Erythroblast (primary cell): ENCODE measurements at regions not wholly inside any gene's neighbourhood (a gene's known extent, or its start where the extent isn't known, plus 50 kb on each side); places are given as distances from the start of the nearest gene placed in this dataset.

Source experiments
- GATA1 ChIP-seq: IDR thresholded peaks from 2 replicates; pipeline ENCODE4 v1.6.1; 2011; ENCODE audit warnings: low read depth, mild to moderate bottlenecking, control low read depth, low read length, moderate library complexity
- POLR2A ChIP-seq: IDR thresholded peaks from 2 replicates; pipeline ENCODE4 v1.6.1; 2011; ENCODE audit warnings: mild to moderate bottlenecking, low read length

DNA sequence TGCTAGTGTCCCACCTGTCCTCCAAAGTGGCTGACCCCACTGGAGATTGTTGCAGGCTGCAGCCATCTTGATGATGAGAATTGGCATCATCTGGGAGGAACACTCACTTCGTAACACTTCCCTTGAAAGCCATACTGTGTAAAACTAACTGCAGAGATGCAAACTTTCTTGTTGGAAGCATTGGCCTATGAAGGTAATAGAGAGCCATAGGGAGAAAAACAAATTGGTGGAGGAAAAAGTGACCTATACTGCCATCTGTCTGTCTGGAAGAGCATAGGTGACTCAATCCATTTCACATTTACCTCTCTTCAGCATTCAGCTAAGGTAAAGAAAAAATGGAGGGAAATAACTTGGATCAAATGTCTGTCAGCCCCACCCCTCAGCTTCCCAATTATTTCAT is 473.4 kb downstream of the NTRK2 start:
- TF ChIP-seq POLR2A (no peak), GATA1 (no peak)
